NCI-H1092 treated with DMSO at 0.1 percent for 48 hours (cell line): ENCODE measurements at regions not wholly inside any gene's neighbourhood (a gene's known extent, or its start where the extent isn't known, plus 50 kb on each side); places are given as distances from the start of the nearest gene placed in this dataset.
"Not testable (repeated sequence)": the region's sequence is repeated elsewhere in the genome, so short reads cannot be mapped to it uniquely, and the experiment has no call there.

Experiments used
- DNase-seq: peaks from one replicate; lab custom pipeline; 2025; lab: John Stamatoyannopoulos, UW

GRCh38 chr4:157779081-157779480, 393.7 kb downstream of the GASK1B start:
- no peak for DNase-seq

- DNase-seq = no peak
Measured at GRCh38 chr4:157776930-157777528, 395.8 kb downstream of the GASK1B start.

- no peak for DNase-seq
Measured at GRCh38 chr4:157775971-157776370, 396.9 kb downstream of the GASK1B start.

GRCh38 chr4:157772907-157773306, 399.9 kb downstream of the GASK1B start:
- DNase-seq = no peak

- DNase-seq = no peak
Measured at GRCh38 chr4:157768419-157768818, 404.4 kb downstream of the GASK1B start.

GRCh38 chr4:157763490-157763889, 409.3 kb downstream of the GASK1B start:
- DNase-seq = no peak

GRCh38 chr4:157754410-157754809, 418.4 kb downstream of the GASK1B start:
- DNase-seq = no peak

GRCh38 chr4:157751631-157752030, 421.2 kb downstream of the GASK1B start:
- no peak for DNase-seq

GRCh38 chr4:157741642-157742041, 431.2 kb downstream of the GASK1B start:
- DNase-seq = no peak

- no peak for DNase-seq
Measured at GRCh38 chr4:157739242-157739641, 433.6 kb downstream of the GASK1B start.

GRCh38 chr4:157728215-157728614, 444.6 kb downstream of the GASK1B start:
- no peak for DNase-seq

GRCh38 chr4:157727163-157727562, 445.7 kb downstream of the GASK1B start:
- DNase-seq = no peak

- DNase-seq = no peak
Measured at GRCh38 chr4:157722146-157722545, 450.7 kb downstream of the GASK1B start.

- DNase-seq = no peak
Measured at GRCh38 chr4:157713342-157713741, 459.5 kb downstream of the GASK1B start.

GRCh38 chr4:157706155-157706554, 466.7 kb downstream of the GASK1B start:
- no peak for DNase-seq

- no peak for DNase-seq
Measured at GRCh38 chr4:157702831-157703230, 470.0 kb downstream of the GASK1B start.

GRCh38 chr4:157701695-157701994, 471.2 kb downstream of the GASK1B start:
- no peak for DNase-seq

GRCh38 chr4:157700898-157701694, 471.7 kb downstream of the GASK1B start:
- DNase-seq = no peak

GRCh38 chr4:157689476-157689875, 468.9 kb downstream of the GRIA2 start:
- DNase-seq = no peak

GRCh38 chr4:157687971-157688370, 467.4 kb downstream of the GRIA2 start:
- no peak for DNase-seq

- not testable (repeated sequence) for DNase-seq
Measured at GRCh38 chr4:157679326-157679725, 458.8 kb downstream of the GRIA2 start.

GRCh38 chr4:157678478-157678877, 457.9 kb downstream of the GRIA2 start:
- DNase-seq = no peak

- no peak for DNase-seq
Measured at GRCh38 chr4:157674699-157675098, 454.2 kb downstream of the GRIA2 start.

- no peak for DNase-seq
Measured at GRCh38 chr4:157667836-157668235, 447.3 kb downstream of the GRIA2 start.
